WERI-Rb-1 (cell line): ENCODE measurements at regions not wholly inside any gene's neighbourhood (a gene's known extent, or its start where the extent isn't known, plus 50 kb on each side); places are given as distances from the start of the nearest gene placed in this dataset.

Source experiments
- DNase-seq: peaks from one replicate; pipeline ENCODE4 v3.0.0-alpha.2; 2020
- H3K27ac ChIP-seq: fragments of 250-450 bp; sonication (Bioruptor Pico); 2 replicates; pipeline ENCODE4 v1.5.1; 2020; ENCODE audit warnings: mild to moderate bottlenecking, moderate library complexity
- H3K27me3 ChIP-seq: fragments of 250-450 bp; sonication (Bioruptor Pico); 2 replicates; pipeline ENCODE4 v1.5.1; 2021; ENCODE audit warnings: mild to moderate bottlenecking, low read depth, moderate library complexity; ENCODE audit not compliant: insufficient read depth, severe bottlenecking
- H3K36me3 ChIP-seq: fragments of 250-450 bp; sonication (Bioruptor Pico); 2 replicates; pipeline ENCODE4 v1.5.1; 2020; ENCODE audit warnings: mild to moderate bottlenecking, moderate library complexity
- H3K4me3 ChIP-seq: 2 replicates; pipeline ENCODE4 v1.5.1; 2011; ENCODE audit warnings: low read depth, mild to moderate bottlenecking, control low read depth, low read length
- H3K9me3 ChIP-seq: fragments of 250-450 bp; sonication (Bioruptor Pico); 2 replicates; pipeline ENCODE4 v1.5.1; 2021; ENCODE audit warnings: mild to moderate bottlenecking, moderate library complexity; ENCODE audit not compliant: severe bottlenecking
- TF ChIP-seq, protein P1 (sequence below): IDR thresholded peaks from 2 replicates; pipeline ENCODE4 v1.5.1; 2011; ENCODE audit warnings: low read depth, mild to moderate bottlenecking, control low read depth, inconsistent platforms, low read length

- TF ChIP-seq, protein P1, sequence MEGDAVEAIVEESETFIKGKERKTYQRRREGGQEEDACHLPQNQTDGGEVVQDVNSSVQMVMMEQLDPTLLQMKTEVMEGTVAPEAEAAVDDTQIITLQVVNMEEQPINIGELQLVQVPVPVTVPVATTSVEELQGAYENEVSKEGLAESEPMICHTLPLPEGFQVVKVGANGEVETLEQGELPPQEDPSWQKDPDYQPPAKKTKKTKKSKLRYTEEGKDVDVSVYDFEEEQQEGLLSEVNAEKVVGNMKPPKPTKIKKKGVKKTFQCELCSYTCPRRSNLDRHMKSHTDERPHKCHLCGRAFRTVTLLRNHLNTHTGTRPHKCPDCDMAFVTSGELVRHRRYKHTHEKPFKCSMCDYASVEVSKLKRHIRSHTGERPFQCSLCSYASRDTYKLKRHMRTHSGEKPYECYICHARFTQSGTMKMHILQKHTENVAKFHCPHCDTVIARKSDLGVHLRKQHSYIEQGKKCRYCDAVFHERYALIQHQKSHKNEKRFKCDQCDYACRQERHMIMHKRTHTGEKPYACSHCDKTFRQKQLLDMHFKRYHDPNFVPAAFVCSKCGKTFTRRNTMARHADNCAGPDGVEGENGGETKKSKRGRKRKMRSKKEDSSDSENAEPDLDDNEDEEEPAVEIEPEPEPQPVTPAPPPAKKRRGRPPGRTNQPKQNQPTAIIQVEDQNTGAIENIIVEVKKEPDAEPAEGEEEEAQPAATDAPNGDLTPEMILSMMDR = no peak
These were observed 285.8 kb downstream of the TMX3 start for GRCh38 chr18:68429111-68429510.

GRCh38 chr18:68428661-68429060 is 286.2 kb downstream of the TMX3 start:
- Histone ChIP-seq H3K27ac (no peak overlapping the region), H3K27me3 (no peaks in the 10 kb centered on the region), H3K9me3 (no peaks in the 10 kb centered on the region), H3K4me3 (no peak overlapping the region), H3K36me3 (no peaks in the 10 kb centered on the region)
- TF ChIP-seq, protein P1 = no peak
- DNase-seq = no peak

More at GRCh38 chr18:68429111-68429510, 285.8 kb downstream of the TMX3 start:
- no peak for DNase-seq
- H3K27me3 ChIP-seq = no peaks in the 10 kb centered on the region
- no peaks in the 10 kb centered on the region for H3K36me3 ChIP-seq
- no peak overlapping the region for H3K4me3 ChIP-seq
- H3K27ac ChIP-seq = no peak overlapping the region
- H3K9me3 ChIP-seq = no peaks in the 10 kb centered on the region

- H3K9me3 ChIP-seq = no peaks in the 10 kb centered on the region
- H3K4me3 ChIP-seq = no peak overlapping the region
- no peak overlapping the region for H3K27ac ChIP-seq
- DNase-seq = no peak
- H3K27me3 ChIP-seq = no peaks in the 10 kb centered on the region
- TF ChIP-seq, protein P1 = no peak
- no peaks in the 10 kb centered on the region for H3K36me3 ChIP-seq
These were observed 286.9 kb downstream of the TMX3 start for GRCh38 chr18:68427951-68428401.

GRCh38 chr18:68426731-68427315 is 288.1 kb downstream of the TMX3 start:
- no peak for DNase-seq
- TF ChIP-seq, protein P1 = no peak
- Histone ChIP-seq H3K36me3 (no peaks in the 10 kb centered on the region), H3K27ac (no peak overlapping the region), H3K9me3 (no peaks in the 10 kb centered on the region), H3K27me3 (no peaks in the 10 kb centered on the region), H3K4me3 (no peak overlapping the region)

GRCh38 chr18:68418881-68419280 is 296.0 kb downstream of the TMX3 start:
- Histone ChIP-seq H3K36me3 (no peaks in the 10 kb centered on the region), H3K9me3 (no peaks in the 10 kb centered on the region), H3K4me3 (no peak overlapping the region), H3K27ac (no peak overlapping the region), H3K27me3 (no peaks in the 10 kb centered on the region)
- TF ChIP-seq, protein P1 = no peak
- DNase-seq = no peak

GRCh38 chr18:68418226-68418868 is 296.6 kb downstream of the TMX3 start:
- H3K27ac ChIP-seq = no peak overlapping the region
- no peaks in the 10 kb centered on the region for H3K9me3 ChIP-seq
- H3K36me3 ChIP-seq = no peaks in the 10 kb centered on the region
- H3K4me3 ChIP-seq = no peak overlapping the region
- DNase-seq = no peak
- TF ChIP-seq, protein P1 = no peak
- H3K27me3 ChIP-seq = no peaks in the 10 kb centered on the region
